ENCODE measurements at regions not wholly inside any gene's neighbourhood (a gene's known extent, or its start where the extent isn't known, plus 50 kb on each side); places are given as distances from the start of the nearest gene placed in this dataset.

GRCh38 chr18:60739212-60739611 lies 366.6 kb upstream of the MC4R start:
- TF ChIP-seq CTCF (conservative IDR thresholded peaks at IDR 0.05; ENCODE audit: low read depth, low read length) (no peak), EZH2 (IDR thresholded peaks at IDR 0.05; ENCODE audit: borderline replicate concordance, low read depth, low read length, poor library complexity, severe bottlenecking) (no peak)
- no peaks in the 10 kb centered on the region for H3K9me3 ChIP-seq (ENCODE audit: low read depth, low read length, poor library complexity, severe bottlenecking)
- intact Hi-C loops (cut with micrococcal nuclease; ENCODE audit: unreplicated experiment) = no loop called here
- no peak overlapping the region for H3K4me3 ChIP-seq (ENCODE audit: low read depth, low read length, poor library complexity, severe bottlenecking)
- BruUV-seq (replicated peaks) = no TSS peak
- ChIA-PET POLR2A (ENCODE audit: low non-redundant PET) (no interaction called here), CTCF (no interaction called here)
- no peak overlapping the region for H3K27ac ChIP-seq (ENCODE audit: low read depth, low read length, poor library complexity, severe bottlenecking)
- no peaks in the 10 kb centered on the region for H3K27me3 ChIP-seq (replicated peaks; ENCODE audit: insufficient read depth, low read depth, low read length, poor library complexity)
- H3K4me1 ChIP-seq (ENCODE audit: insufficient read depth, low read length, poor library complexity, severe bottlenecking) = no peaks in the 10 kb centered on the region
- H3K36me3 ChIP-seq (ENCODE audit: insufficient read depth, low read length, poor library complexity, severe bottlenecking) = no peaks in the 10 kb centered on the region
- no peak for DNase-seq (ENCODE audit: low spot score)

- DNase-seq (ENCODE audit: low spot score) = no peak
- TF ChIP-seq CTCF (conservative IDR thresholded peaks at IDR 0.05; ENCODE audit: low read depth, low read length) = no peak
- TF ChIP-seq EZH2 (IDR thresholded peaks at IDR 0.05; ENCODE audit: borderline replicate concordance, low read depth, low read length, poor library complexity, severe bottlenecking) = no peak
- H3K36me3 ChIP-seq (ENCODE audit: insufficient read depth, low read length, poor library complexity, severe bottlenecking) = no peaks in the 10 kb centered on the region
- H3K4me1 ChIP-seq (ENCODE audit: insufficient read depth, low read length, poor library complexity, severe bottlenecking) = no peaks in the 10 kb centered on the region
- ChIA-PET CTCF (no interaction called here), POLR2A (ENCODE audit: low non-redundant PET) (no interaction called here)
- no peak overlapping the region for H3K27ac ChIP-seq (ENCODE audit: low read depth, low read length, poor library complexity, severe bottlenecking)
- no peaks in the 10 kb centered on the region for H3K27me3 ChIP-seq (replicated peaks; ENCODE audit: insufficient read depth, low read depth, low read length, poor library complexity)
- H3K9me3 ChIP-seq (ENCODE audit: low read depth, low read length, poor library complexity, severe bottlenecking) = no peaks in the 10 kb centered on the region
- no peak overlapping the region for H3K4me3 ChIP-seq (ENCODE audit: low read depth, low read length, poor library complexity, severe bottlenecking)
- intact Hi-C loops (cut with micrococcal nuclease; ENCODE audit: unreplicated experiment) = no loop called here
- no TSS peak for BruUV-seq (replicated peaks)
These were observed 367.7 kb upstream of the MC4R start for GRCh38 chr18:60740313-60740712.

- Histone ChIP-seq H3K36me3 (ENCODE audit: insufficient read depth, low read length, poor library complexity, severe bottlenecking) (no peaks in the 10 kb centered on the region), H3K27me3 (replicated peaks; ENCODE audit: insufficient read depth, low read depth, low read length, poor library complexity) (no peaks in the 10 kb centered on the region), H3K4me3 (ENCODE audit: low read depth, low read length, poor library complexity, severe bottlenecking) (no peak overlapping the region), H3K4me1 (ENCODE audit: insufficient read depth, low read length, poor library complexity, severe bottlenecking) (no peaks in the 10 kb centered on the region), H3K9me3 (ENCODE audit: low read depth, low read length, poor library complexity, severe bottlenecking) (no peaks in the 10 kb centered on the region), H3K27ac (ENCODE audit: low read depth, low read length, poor library complexity, severe bottlenecking) (no peak overlapping the region)
- TF ChIP-seq CTCF (conservative IDR thresholded peaks at IDR 0.05; ENCODE audit: low read depth, low read length) (no peak), EZH2 (IDR thresholded peaks at IDR 0.05; ENCODE audit: borderline replicate concordance, low read depth, low read length, poor library complexity, severe bottlenecking) (no peak)
- ChIA-PET POLR2A (ENCODE audit: low non-redundant PET) (no interaction called here), CTCF (no interaction called here)
- BruUV-seq (replicated peaks) = no TSS peak
- no peak for DNase-seq (ENCODE audit: low spot score)
- intact Hi-C loops (cut with micrococcal nuclease; ENCODE audit: unreplicated experiment) = no loop called here
These were observed 373.9 kb upstream of the MC4R start for GRCh38 chr18:60746491-60746890.

All from A673 (cell line).